Epithelial cell of proximal tubule (primary cell): ENCODE measurements at regions not wholly inside any gene's neighbourhood (a gene's known extent, or its start where the extent isn't known, plus 50 kb on each side); places are given as distances from the start of the nearest gene placed in this dataset.

Source experiments
- DNase-seq: peaks from one replicate; pipeline ENCODE4 v3.0.0-alpha.2; 2011; ENCODE audit warnings: low read depth
- H3K4me3 ChIP-seq: 2 replicates; pipeline ENCODE4 v1.5.1; 2011; ENCODE audit warnings: low read depth, mild to moderate bottlenecking, low read length
- TF ChIP-seq, protein P1 (sequence below): conservative IDR thresholded peaks from 2 replicates; pipeline ENCODE4 v1.5.1; 2012; ENCODE audit warnings: low read depth, mild to moderate bottlenecking, low read length

DNA sequence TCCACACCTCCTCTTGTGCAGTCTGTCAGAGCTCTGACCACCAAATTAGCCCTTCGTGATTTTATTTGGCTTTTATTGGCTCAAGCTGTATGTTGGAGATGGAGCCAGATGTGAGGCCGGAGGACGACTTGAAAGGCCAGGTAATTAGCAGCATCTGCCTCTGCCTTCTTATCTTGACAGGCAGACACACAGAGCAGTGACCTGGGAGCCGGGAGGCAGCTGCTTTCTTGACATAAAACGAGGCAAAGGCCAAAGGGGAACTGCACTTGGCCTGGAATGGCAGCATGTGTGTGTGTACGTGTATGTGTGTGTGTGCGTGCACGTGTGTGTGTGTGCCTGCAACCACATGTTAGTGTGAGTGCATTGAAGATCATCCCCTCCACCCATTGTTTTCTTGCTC, 56.9 kb upstream of the BRD7 start:
- DNase-seq: no peak
- no peak overlapping the region for H3K4me3 ChIP-seq
- TF ChIP-seq, protein P1, sequence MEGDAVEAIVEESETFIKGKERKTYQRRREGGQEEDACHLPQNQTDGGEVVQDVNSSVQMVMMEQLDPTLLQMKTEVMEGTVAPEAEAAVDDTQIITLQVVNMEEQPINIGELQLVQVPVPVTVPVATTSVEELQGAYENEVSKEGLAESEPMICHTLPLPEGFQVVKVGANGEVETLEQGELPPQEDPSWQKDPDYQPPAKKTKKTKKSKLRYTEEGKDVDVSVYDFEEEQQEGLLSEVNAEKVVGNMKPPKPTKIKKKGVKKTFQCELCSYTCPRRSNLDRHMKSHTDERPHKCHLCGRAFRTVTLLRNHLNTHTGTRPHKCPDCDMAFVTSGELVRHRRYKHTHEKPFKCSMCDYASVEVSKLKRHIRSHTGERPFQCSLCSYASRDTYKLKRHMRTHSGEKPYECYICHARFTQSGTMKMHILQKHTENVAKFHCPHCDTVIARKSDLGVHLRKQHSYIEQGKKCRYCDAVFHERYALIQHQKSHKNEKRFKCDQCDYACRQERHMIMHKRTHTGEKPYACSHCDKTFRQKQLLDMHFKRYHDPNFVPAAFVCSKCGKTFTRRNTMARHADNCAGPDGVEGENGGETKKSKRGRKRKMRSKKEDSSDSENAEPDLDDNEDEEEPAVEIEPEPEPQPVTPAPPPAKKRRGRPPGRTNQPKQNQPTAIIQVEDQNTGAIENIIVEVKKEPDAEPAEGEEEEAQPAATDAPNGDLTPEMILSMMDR: no peak

DNA sequence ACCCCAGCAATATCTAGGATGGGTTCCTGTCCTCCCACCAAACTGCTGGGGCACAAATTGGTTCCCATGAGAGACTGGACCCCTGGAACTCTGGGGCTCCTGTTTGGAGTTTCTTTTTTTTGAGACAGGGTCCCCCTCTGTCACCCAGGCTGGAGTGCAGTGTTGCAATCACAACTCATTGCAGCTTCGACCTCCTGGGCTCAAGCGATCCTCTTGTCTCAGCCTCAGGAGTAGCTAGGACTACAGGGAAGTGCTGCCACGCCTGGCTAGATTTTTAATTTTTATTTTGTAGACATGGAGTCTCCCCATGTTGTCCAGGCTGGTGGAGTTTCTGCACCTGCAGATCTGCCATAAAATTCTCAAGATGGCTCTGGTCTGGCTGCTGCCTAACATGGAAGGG, 56.3 kb upstream of the BRD7 start:
- TF ChIP-seq, protein P1: no peak
- no peak overlapping the region for H3K4me3 ChIP-seq

DNA sequence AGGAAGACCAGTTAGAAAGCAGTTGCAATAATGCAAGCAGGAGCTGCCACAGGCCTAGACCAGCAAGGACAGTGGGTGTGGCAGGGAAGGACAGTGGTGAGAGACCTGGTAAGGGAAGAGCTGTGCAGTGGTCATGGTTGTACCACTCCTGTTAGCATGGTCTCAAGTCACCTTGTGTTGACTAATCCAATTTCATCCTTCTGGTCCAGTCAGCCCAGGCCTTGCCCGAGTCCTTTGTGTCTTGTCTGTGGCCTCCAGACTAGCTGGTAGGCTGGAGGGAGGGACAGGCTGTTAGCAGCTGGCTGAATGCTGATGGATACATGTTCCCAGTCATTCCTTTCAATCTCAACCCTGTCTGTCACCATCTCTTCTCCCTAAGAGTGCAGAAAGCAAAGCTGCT, 54.1 kb upstream of the BRD7 start:
- TF ChIP-seq, protein P1: no peak
- H3K4me3 ChIP-seq: no peak overlapping the region
- DNase-seq: no peak

More for the DNA sequence above, 56.3 kb upstream of the BRD7 start:
- DNase-seq: no peak

DNA sequence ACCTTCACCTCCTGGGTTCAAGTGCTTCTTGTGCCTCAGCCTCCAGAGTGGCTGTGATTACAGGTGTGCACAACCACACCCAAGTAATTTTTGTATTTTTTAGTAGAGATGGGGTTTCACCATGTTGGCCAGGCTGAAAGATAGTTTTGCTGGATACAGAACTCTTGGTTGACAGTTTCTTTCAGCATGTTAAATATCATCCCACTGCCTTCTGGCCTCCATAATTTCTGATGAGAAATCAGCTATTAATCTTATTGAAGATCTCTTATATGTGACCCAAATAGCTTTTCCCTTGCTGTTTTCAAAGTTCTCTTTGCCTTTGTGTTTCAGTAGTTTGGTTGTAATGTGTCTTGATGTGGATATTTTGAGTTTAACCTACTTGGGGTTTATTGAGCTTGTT, 50.3 kb upstream of the BRD7 start:
- no peak overlapping the region for H3K4me3 ChIP-seq
- no peak for DNase-seq
- TF ChIP-seq, protein P1: no peak
